ENCODE measurements at regions not wholly inside any gene's neighbourhood (a gene's known extent, or its start where the extent isn't known, plus 50 kb on each side); places are given as distances from the start of the nearest gene placed in this dataset.

DNA sequence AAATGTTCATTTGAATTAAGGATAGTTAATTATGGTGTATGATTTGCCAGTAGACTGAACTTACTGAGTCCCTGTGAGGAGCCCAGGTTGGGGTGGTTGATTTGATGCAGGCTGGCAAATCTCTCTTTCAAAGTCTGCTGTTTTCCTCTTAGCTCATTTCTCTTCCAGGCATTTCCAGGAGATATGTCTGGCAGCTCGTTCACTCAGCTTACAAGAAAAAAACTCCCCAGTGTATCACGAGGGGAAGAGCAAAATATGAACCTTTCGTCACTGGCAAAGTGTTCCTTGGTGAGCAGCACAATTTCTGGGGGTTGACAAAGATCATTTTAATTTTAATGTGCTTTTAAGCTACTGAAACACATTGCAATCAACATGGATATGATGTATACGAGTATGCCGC is 244.2 kb downstream of the CBLL2 start:
- TF ChIP-seq, protein P1, sequence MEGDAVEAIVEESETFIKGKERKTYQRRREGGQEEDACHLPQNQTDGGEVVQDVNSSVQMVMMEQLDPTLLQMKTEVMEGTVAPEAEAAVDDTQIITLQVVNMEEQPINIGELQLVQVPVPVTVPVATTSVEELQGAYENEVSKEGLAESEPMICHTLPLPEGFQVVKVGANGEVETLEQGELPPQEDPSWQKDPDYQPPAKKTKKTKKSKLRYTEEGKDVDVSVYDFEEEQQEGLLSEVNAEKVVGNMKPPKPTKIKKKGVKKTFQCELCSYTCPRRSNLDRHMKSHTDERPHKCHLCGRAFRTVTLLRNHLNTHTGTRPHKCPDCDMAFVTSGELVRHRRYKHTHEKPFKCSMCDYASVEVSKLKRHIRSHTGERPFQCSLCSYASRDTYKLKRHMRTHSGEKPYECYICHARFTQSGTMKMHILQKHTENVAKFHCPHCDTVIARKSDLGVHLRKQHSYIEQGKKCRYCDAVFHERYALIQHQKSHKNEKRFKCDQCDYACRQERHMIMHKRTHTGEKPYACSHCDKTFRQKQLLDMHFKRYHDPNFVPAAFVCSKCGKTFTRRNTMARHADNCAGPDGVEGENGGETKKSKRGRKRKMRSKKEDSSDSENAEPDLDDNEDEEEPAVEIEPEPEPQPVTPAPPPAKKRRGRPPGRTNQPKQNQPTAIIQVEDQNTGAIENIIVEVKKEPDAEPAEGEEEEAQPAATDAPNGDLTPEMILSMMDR (IDR thresholded peaks at IDR 0.05; ENCODE audit: unreplicated experiment): no peak
- Mint-ChIP-seq H3K27ac (no peak overlapping the region), H3K36me3 (ENCODE audit: insufficient read depth) (no peaks in the 10 kb centered on the region), H3K4me1 (ENCODE audit: low read depth) (peaks cover 2% of the 10 kb centered on the region), H3K9me3 (ENCODE audit: low read depth) (peaks cover 3% of the 10 kb centered on the region), H3K27me3 (no peaks in the 10 kb centered on the region), H3K4me3 (ENCODE audit: low read depth) (no peak overlapping the region)
- DNase-seq (ENCODE audit: low spot score, unreplicated experiment): no peak

DNA sequence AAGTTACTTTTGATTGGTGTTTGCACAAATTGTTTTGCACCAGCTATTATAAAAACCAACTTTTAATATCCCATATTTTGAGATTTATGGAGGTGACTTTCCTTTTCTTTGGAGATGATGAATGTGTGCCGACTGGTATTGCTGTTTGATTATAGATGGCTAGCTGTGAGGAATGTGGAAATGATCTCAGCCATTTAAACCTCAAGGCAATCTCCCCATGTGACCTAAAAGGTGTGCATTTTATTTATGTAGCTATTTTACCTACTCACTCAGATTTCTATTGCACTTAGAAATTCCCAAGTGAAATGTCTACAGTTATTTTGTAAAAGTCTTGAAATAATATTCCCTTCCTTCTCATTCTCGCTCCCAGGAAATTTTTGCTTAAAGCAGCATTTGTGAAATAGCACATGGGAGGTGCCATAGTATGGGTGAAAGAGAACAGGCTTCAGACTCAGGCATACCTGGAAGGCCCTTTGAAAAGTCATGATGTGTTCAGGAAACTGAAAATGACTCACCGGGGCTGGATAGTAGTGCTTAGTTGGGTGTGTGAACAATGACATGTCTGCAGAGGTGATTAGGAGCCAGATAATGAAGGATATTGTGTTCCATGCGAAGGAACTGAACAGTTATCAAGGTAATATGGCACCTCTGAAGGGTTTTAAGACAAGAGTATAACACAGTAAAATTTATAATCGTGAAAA is 247.6 kb downstream of the CBLL2 start:
- Mint-ChIP-seq H3K4me3 (ENCODE audit: low read depth) (no peak overlapping the region), H3K36me3 (ENCODE audit: insufficient read depth) (no peaks in the 10 kb centered on the region), H3K9me3 (ENCODE audit: low read depth) (peaks cover 3% of the 10 kb centered on the region), H3K27ac (no peak overlapping the region), H3K4me1 (ENCODE audit: low read depth) (no peaks in the 10 kb centered on the region), H3K27me3 (no peaks in the 10 kb centered on the region)
- TF ChIP-seq, protein P1 (IDR thresholded peaks at IDR 0.05; ENCODE audit: unreplicated experiment): no peak
- DNase-seq (ENCODE audit: low spot score, unreplicated experiment): no peak

DNA sequence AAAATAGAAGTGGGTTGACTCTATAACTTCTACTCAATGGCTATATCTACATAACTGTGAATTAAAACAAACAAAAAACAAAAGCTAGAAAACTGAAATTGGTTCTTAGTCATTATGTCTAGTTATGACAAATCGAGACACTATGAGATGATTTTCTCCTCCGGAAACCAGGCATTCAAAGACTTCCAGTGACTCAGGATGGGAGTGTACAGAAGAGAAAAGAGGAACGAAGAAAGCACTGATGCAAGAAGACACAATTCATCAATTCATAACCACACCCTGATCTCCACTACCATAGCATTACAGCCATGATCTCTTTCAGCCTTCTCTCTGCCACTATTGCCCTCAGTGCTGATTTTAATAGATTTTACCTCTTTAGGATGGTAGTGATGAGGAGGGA is 253.6 kb downstream of the CBLL2 start:
- no peak overlapping the region for H3K27ac Mint-ChIP-seq
- TF ChIP-seq, protein P1 (IDR thresholded peaks at IDR 0.05; ENCODE audit: unreplicated experiment): no peak
- no peak overlapping the region for H3K4me3 Mint-ChIP-seq (ENCODE audit: low read depth)
- H3K36me3 Mint-ChIP-seq (ENCODE audit: insufficient read depth): no peaks in the 10 kb centered on the region
- no peaks in the 10 kb centered on the region for H3K27me3 Mint-ChIP-seq
- DNase-seq (ENCODE audit: low spot score, unreplicated experiment): no peak
- no peaks in the 10 kb centered on the region for H3K4me1 Mint-ChIP-seq (ENCODE audit: low read depth)
- peaks cover 20% of the 10 kb centered on the region for H3K9me3 Mint-ChIP-seq (ENCODE audit: low read depth)

DNA sequence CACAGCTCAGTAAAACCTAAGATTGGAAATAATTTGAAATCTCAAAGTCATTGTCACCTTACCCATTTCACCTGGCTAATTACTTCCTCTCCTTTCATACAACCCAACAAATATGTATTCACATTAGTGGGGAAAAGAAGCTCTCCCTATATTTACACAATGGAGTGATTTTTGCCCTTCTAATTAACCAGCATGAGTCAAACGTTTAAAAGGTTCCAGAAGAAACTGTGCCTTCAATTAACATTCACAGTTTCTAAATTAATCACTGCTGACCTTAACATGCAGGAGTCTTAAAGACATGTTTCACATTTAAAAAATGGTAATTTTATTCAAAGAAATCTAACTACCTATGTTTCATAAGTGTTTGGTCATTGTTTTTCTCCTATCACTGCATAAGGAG is 254.6 kb downstream of the CBLL2 start:
- no peaks in the 10 kb centered on the region for H3K36me3 Mint-ChIP-seq (ENCODE audit: insufficient read depth)
- no peak overlapping the region for H3K4me3 Mint-ChIP-seq (ENCODE audit: low read depth)
- DNase-seq (ENCODE audit: low spot score, unreplicated experiment): no peak
- H3K9me3 Mint-ChIP-seq (ENCODE audit: low read depth): peaks cover 20% of the 10 kb centered on the region
- no peaks in the 10 kb centered on the region for H3K27me3 Mint-ChIP-seq
- TF ChIP-seq, protein P1 (IDR thresholded peaks at IDR 0.05; ENCODE audit: unreplicated experiment): no peak
- no peaks in the 10 kb centered on the region for H3K4me1 Mint-ChIP-seq (ENCODE audit: low read depth)
- no peak overlapping the region for H3K27ac Mint-ChIP-seq

DNA sequence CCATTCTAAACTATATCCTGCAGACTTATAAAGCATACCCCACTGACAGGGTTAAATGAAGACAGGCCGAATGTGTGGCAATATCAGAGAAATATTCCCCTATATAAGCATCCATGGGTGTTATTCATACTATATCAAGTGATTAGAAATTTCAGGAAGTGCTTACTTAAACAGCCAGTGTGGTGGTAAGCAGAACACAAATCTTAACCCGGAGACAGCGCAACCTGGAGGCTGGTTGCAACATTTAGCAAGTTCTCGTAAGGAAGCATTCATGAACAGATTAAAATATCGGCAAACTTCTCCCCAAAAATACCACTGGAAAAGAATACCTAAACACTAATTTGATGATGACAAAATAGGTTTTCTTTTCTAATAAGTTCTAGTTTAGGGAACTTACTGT is 261.2 kb downstream of the CBLL2 start:
- Mint-ChIP-seq H3K27ac (no peak overlapping the region), H3K27me3 (no peaks in the 10 kb centered on the region), H3K4me1 (ENCODE audit: low read depth) (peaks cover 13% of the 10 kb centered on the region), H3K4me3 (ENCODE audit: low read depth) (no peak overlapping the region), H3K9me3 (ENCODE audit: low read depth) (peaks cover 11% of the 10 kb centered on the region), H3K36me3 (ENCODE audit: insufficient read depth) (no peaks in the 10 kb centered on the region)
- TF ChIP-seq, protein P1 (IDR thresholded peaks at IDR 0.05; ENCODE audit: unreplicated experiment): no peak
- DNase-seq (ENCODE audit: low spot score, unreplicated experiment): no peak

Measured in progenitor cell of endocrine pancreas (in vitro differentiated cells).